ENCODE measurements at regions not wholly inside any gene's neighbourhood (a gene's known extent, or its start where the extent isn't known, plus 50 kb on each side); places are given as distances from the start of the nearest gene placed in this dataset.

DNA sequence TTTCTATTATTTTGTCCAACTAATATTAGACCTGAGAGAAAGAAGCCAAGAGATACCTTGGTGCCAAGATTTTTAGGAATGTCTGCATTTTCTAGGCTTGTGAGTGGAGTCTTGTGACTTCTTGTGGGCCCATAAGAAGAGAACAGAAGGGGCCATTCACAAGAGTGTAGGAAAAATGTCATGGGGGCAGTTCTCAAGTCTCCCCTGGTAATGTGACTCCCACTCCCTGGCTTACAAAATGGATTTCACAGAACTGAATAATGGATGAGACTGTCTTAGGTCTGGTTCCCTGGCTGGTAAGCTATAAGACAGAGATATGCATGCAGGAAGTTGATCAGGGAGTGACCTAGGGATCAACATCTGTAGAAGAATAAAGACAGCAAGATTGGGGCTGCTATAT is 181.3 kb downstream of the CBLN1 start:
- no peak for ATAC-seq
- no peaks in the 10 kb centered on the region for H3K36me3 Mint-ChIP-seq
- H3K4me3 Mint-ChIP-seq, result no peak overlapping the region
- H3K27me3 Mint-ChIP-seq, result no peaks in the 10 kb centered on the region
- H3K4me1 Mint-ChIP-seq, result no peaks in the 10 kb centered on the region
- peaks cover 3% of the 10 kb centered on the region for H3K9me3 Mint-ChIP-seq
- no peak overlapping the region for H3K27ac Mint-ChIP-seq

DNA sequence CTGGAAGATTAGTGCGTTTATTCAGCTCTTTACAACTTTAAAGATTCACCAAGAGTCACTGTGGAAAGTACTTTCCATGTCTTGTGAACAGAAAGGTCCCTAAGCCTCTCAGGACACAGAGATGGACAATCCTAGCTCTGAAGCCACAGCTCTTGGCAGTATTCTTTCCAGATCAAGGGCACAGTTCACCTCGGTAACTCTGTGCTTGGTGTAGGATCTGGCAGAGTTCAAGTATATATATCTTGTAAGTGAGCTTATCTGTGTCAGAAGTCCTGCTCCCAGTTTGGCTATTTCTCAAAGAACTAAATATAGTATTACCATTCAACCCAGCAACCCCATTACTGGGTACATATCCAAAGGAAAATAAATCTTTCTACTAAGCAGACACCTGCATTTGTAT is 183.7 kb downstream of the CBLN1 start:
- ATAC-seq, result no peak
- Mint-ChIP-seq H3K27me3 (no peaks in the 10 kb centered on the region), H3K36me3 (no peaks in the 10 kb centered on the region), H3K4me1 (no peaks in the 10 kb centered on the region), H3K9me3 (peaks cover 6% of the 10 kb centered on the region), H3K27ac (no peak overlapping the region), H3K4me3 (no peak overlapping the region)

DNA sequence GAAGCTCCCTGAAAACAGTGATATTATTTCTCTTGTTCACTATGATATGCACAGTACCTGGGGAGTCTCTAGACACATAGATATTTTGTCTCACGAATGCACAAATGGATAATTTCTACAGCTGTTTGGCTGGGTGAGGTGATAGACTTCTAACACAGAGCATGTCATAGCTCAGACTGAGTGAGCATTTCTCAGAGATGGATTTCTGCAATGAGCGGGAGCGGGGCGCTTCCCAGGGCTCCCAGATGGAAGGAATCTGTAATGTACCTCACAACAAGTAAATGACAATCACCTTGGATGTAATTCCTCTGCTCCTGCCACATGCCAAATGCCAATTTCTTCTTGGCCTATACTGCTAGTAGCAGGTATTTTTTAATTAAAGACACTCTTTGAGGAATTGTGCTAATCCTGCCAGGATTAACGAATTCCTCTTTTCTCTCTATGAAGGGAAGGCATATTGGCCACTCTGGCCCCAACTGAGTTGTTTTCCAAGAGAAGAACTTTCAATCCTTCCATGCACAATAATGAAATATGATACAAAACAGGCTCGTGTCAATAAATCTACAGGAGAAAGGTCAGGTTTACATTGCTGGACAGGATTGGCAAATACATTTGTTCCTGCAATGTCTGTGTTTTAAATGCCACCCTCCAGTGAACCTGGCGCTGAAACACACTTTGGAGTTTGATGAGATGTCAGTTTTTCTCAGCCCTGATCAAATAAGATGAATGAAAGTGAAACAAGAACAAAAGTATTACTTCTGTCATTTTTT is 185.3 kb downstream of the CBLN1 start:
- no peaks in the 10 kb centered on the region for H3K4me1 Mint-ChIP-seq
- H3K36me3 Mint-ChIP-seq, result no peaks in the 10 kb centered on the region
- no peak overlapping the region for H3K4me3 Mint-ChIP-seq
- ATAC-seq, result no peak
- H3K9me3 Mint-ChIP-seq, result peaks cover 8% of the 10 kb centered on the region
- H3K27ac Mint-ChIP-seq, result no peak overlapping the region
- no peaks in the 10 kb centered on the region for H3K27me3 Mint-ChIP-seq

DNA sequence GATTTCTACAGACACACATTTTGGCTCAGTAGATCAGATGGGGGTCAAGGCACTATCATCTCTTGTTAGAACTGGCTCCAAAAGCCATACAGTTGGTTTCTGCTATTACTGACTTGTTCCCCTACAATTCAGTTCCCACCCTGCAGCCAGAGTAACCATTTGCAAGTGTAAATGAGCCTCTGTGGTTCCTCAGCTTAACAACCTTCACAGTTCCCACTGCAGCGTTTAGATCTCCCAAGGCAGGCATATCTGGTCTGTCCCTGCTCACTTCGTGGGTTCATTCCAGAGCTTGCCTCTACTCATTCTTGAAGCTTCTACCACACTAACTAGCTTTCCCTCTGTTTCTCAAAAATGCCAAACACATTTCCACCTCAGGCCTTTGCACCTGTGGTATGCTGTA is 186.1 kb downstream of the CBLN1 start:
- no peak for ATAC-seq
- no peaks in the 10 kb centered on the region for H3K27me3 Mint-ChIP-seq
- no peaks in the 10 kb centered on the region for H3K4me1 Mint-ChIP-seq
- H3K4me3 Mint-ChIP-seq, result no peak overlapping the region
- H3K9me3 Mint-ChIP-seq, result peaks cover 8% of the 10 kb centered on the region
- H3K27ac Mint-ChIP-seq, result no peak overlapping the region
- no peaks in the 10 kb centered on the region for H3K36me3 Mint-ChIP-seq

DNA sequence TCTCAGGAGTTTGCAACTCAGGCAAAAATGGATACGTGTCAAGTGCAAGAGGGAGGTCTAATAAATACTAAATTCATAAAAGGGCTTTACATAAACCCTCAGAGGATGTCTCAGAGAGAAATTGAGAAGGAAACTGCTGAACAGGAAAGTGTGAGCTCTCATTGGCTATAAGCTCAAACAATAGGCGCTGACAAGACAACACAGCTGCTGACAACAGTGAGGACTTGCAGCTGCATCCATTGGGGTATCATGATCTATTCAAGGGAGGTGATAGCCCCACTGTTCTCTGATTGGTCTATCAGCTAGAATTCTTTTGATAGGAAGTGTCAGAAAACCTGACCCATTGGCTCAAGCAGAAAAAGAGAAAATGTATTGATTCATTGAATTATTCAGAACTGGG is 187.2 kb downstream of the CBLN1 start:
- Mint-ChIP-seq H3K36me3 (no peaks in the 10 kb centered on the region), H3K27me3 (no peaks in the 10 kb centered on the region), H3K27ac (no peak overlapping the region), H3K4me1 (no peaks in the 10 kb centered on the region), H3K9me3 (peaks cover 8% of the 10 kb centered on the region), H3K4me3 (no peak overlapping the region)
- ATAC-seq, result no peak

DNA sequence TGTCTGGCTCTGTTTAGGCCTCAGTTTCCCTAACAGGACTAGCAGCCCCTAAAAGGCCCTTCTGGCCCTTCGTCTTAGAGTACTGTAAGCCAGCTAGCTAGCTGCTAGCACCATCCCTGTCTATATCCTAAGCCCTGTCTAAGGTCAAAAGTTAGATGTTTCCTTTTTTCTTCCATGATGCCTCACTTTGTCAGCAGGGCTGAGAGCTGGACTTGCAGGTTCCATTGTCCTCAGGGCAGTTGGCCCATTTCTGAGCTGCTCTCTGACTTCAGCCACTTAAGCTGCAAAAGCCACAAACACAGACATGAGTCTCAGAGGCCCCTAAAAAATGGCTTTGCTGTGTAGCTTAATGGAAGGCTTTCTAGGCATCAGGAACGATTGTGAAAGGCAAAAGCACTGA is 187.7 kb downstream of the CBLN1 start:
- no peaks in the 10 kb centered on the region for H3K36me3 Mint-ChIP-seq
- H3K27ac Mint-ChIP-seq, result no peak overlapping the region
- H3K9me3 Mint-ChIP-seq, result peaks cover 8% of the 10 kb centered on the region
- no peaks in the 10 kb centered on the region for H3K27me3 Mint-ChIP-seq
- no peaks in the 10 kb centered on the region for H3K4me1 Mint-ChIP-seq
- H3K4me3 Mint-ChIP-seq, result no peak overlapping the region
- no peak for ATAC-seq

DNA sequence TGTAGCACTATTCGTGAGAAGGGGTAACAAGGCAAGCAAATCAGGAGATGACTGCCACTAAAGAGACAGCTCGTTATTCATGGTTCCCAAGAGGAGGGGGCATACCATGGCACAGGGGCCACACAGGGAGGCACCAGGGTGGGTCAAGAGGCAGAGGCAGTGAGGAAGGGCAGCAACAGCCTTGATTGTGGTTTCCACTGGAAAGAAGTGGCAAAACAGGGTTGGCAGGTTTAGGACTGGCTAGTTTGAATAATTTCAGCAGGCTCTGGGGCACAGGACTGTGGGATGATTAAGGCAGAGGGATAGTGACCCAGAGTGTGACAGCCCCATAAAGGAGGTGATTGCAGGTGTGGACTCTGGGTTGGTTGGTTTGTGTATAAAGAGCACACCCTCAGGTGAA is 188.9 kb downstream of the CBLN1 start:
- Mint-ChIP-seq H3K27me3 (no peaks in the 10 kb centered on the region), H3K27ac (no peak overlapping the region), H3K4me3 (no peak overlapping the region), H3K4me1 (no peaks in the 10 kb centered on the region), H3K36me3 (no peaks in the 10 kb centered on the region), H3K9me3 (peaks cover 5% of the 10 kb centered on the region)
- ATAC-seq, result no peak

DNA sequence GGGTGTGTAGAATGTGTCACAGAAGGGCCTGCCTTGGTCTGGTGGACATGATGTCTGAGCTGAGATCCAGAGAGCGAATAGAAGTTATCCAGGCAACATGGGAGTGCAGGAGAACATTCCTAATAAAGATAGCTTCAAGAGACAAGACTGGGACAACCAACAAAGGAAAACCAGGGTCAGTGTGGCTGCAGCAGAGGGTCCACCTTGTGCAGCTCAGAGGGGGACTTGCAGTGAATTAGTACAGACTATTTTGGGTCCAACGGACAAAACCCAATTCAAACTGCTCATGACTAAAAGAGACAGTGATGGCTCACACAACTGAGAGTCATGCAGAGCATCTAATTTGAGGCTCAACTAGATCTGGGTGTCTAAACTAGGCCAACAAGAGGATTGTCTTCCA is 192.1 kb downstream of the CBLN1 start:
- Mint-ChIP-seq H3K36me3 (no peaks in the 10 kb centered on the region), H3K4me3 (no peak overlapping the region), H3K4me1 (no peaks in the 10 kb centered on the region), H3K9me3 (peaks cover 10% of the 10 kb centered on the region), H3K27me3 (no peaks in the 10 kb centered on the region), H3K27ac (no peak overlapping the region)
- no peak for ATAC-seq

DNA sequence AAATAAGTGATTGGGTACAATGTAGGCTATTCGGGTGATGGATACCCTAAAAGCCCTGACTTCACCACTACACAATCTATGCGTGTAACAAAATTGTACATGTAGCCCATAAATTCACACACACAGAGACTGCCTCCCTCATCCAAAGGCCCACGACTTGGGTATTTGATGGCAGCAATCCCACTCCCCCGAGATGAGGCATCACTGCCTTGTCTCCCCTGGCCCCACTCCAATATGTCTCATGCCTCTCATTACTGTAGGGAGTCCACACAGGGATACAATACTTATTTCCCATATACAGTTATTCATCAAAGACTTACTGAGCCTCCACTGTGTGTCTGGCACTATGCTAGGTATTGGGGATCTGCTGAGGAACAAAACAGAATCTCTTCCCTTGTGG is 192.6 kb downstream of the CBLN1 start:
- no peaks in the 10 kb centered on the region for H3K4me1 Mint-ChIP-seq
- no peaks in the 10 kb centered on the region for H3K27me3 Mint-ChIP-seq
- no peaks in the 10 kb centered on the region for H3K36me3 Mint-ChIP-seq
- peaks cover 15% of the 10 kb centered on the region for H3K9me3 Mint-ChIP-seq
- H3K4me3 Mint-ChIP-seq, result no peak overlapping the region
- no peak overlapping the region for H3K27ac Mint-ChIP-seq
- no peak for ATAC-seq

DNA sequence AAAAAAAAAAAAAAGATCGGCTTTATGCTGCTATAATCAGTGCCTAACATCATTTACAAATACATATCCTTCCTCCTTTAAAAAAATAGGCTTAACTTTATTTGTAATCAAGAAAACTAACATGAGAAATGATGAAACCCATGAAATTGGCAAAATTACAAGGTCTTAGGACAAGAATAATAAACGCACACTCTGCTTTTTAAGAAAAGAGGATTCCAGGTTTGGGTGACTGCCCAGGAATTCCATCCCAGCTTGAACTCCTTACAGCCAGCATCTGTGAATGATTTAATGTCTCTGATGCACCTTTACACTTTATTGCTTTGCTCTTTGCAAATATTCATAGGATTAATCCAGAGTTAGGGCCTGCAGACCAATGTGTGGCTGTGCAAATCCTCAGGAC is 196.0 kb downstream of the CBLN1 start:
- H3K4me3 Mint-ChIP-seq, result no peak overlapping the region
- no peaks in the 10 kb centered on the region for H3K27me3 Mint-ChIP-seq
- H3K27ac Mint-ChIP-seq, result no peak overlapping the region
- no peaks in the 10 kb centered on the region for H3K36me3 Mint-ChIP-seq
- H3K9me3 Mint-ChIP-seq, result peaks cover 15% of the 10 kb centered on the region
- H3K4me1 Mint-ChIP-seq, result no peaks in the 10 kb centered on the region
- no peak for ATAC-seq

DNA sequence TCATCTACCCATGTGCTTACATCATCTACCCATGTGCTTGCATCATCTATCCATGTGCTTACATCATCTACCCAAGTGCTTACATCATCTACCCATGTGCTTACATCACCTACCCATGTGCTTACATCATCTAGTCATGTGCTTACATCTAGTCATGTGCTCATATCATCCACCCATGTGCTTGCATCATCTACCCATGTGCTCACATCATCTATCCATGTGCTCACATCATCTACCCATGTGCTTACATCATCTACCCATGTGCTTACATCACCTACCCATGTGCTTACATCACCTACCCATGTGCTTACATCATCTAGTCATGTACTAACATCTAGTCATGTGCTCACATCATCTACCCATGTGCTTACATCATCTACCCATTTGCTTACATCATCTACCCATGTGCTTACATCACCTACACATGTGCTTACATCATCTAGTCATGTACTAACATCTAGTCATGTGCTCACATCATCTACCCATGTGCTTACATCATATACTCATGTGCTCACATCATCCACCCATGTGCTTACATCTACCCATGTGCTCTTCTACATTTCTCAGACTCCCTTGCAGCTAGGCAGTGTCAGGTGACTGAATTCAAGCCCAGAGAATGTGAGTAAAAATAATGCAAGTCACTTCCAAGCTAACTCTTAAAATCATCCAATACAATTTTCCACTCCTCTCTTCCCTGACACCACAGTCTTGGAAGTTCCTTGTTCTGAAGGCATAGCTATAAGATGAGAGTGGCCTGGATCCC is 196.8 kb downstream of the CBLN1 start:
- Mint-ChIP-seq H3K4me3 (no peak overlapping the region), H3K27ac (no peak overlapping the region), H3K9me3 (peaks cover 20% of the 10 kb centered on the region), H3K4me1 (no peaks in the 10 kb centered on the region), H3K27me3 (no peaks in the 10 kb centered on the region), H3K36me3 (no peaks in the 10 kb centered on the region)
- no peak for ATAC-seq

DNA sequence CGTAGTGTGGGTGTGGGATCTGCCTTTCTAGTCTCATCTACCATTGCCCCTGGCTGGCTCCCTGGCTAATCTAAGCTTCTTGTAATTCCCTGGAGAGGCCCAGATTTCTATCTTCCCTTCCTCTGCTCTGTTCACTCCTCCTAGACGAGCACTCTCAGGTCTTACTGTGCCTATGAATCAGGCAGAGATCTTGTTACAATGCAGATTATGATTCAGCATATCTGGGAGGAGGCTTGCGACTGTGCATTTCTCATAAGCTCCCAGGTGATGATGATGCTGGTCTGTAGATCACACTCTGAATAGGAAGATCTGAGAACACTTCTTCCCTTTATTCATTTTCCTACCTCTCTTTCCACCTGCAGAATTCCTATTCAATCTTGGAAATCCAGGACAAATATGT is 200.1 kb downstream of the CBLN1 start:
- Mint-ChIP-seq H3K27ac (no peak overlapping the region), H3K4me3 (no peak overlapping the region), H3K4me1 (no peaks in the 10 kb centered on the region), H3K9me3 (peaks cover 32% of the 10 kb centered on the region), H3K36me3 (no peaks in the 10 kb centered on the region), H3K27me3 (no peaks in the 10 kb centered on the region)
- no peak for ATAC-seq

DNA sequence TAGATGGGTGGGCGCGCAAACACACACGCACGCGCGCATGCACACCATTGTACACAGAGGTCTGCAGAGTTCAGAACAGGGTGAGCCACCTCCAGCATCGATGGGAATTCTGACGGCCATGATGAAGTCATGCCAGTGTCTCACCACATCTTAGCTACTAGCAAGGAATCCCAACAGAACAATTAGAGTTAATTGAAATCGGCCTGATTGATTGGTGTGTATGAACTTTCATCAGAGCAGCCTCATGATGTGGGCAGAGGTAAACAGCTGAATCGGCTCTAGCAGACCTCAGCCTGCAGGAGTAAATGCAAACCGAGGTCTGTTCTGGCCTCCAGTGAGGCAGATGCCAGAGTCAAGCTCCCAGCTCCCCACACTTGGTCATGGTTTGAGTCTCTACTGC is 200.6 kb downstream of the CBLN1 start:
- H3K4me3 Mint-ChIP-seq, result no peak overlapping the region
- peaks cover 32% of the 10 kb centered on the region for H3K9me3 Mint-ChIP-seq
- H3K4me1 Mint-ChIP-seq, result no peaks in the 10 kb centered on the region
- no peak for ATAC-seq
- no peaks in the 10 kb centered on the region for H3K27me3 Mint-ChIP-seq
- no peak overlapping the region for H3K27ac Mint-ChIP-seq
- H3K36me3 Mint-ChIP-seq, result no peaks in the 10 kb centered on the region

DNA sequence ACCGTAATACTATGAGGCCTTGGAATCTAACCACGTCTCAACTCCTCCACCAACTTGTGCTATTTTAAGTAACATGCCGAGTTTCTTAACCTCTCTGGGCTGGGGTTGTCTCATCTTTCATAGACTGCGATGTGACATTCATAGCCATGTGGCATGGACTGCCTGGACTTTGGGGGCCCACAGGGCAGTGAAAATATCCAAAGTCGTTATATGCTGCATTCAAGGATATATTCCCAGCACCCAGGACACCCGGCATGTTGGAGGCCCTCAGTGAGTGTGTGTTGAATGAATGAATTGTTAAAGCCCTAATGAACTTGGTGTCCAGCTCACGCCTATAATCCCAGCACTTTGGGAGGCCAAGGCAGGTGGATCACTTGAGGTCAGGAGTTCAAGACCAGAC is 203.1 kb downstream of the CBLN1 start:
- Mint-ChIP-seq H3K27me3 (no peaks in the 10 kb centered on the region), H3K36me3 (no peaks in the 10 kb centered on the region), H3K4me3 (no peak overlapping the region), H3K4me1 (no peaks in the 10 kb centered on the region), H3K27ac (no peak overlapping the region), H3K9me3 (peaks cover 26% of the 10 kb centered on the region)
- no peak for ATAC-seq

DNA sequence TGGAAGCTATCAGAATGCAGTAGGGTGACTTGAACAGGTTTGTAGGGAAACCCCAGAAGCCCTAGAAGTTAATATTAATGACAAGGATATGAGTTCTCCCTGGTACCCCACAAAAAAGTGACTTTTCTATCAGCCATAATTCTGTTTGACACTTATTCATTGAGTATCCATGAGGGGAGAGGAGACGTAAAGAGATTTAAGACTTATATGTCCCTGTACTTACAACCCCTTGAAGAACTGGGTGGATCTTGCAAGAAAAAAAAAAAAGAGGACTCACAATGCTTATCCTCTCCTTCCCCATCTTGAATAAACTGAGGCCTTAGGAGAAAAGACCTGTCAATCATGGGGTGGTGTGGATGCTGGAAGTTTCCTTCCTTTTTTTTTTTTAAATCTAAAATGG is 203.5 kb downstream of the CBLN1 start:
- H3K4me3 Mint-ChIP-seq, result no peak overlapping the region
- no peaks in the 10 kb centered on the region for H3K36me3 Mint-ChIP-seq
- H3K9me3 Mint-ChIP-seq, result peaks cover 26% of the 10 kb centered on the region
- H3K4me1 Mint-ChIP-seq, result no peaks in the 10 kb centered on the region
- H3K27me3 Mint-ChIP-seq, result no peaks in the 10 kb centered on the region
- no peak overlapping the region for H3K27ac Mint-ChIP-seq
- ATAC-seq, result no peak

DNA sequence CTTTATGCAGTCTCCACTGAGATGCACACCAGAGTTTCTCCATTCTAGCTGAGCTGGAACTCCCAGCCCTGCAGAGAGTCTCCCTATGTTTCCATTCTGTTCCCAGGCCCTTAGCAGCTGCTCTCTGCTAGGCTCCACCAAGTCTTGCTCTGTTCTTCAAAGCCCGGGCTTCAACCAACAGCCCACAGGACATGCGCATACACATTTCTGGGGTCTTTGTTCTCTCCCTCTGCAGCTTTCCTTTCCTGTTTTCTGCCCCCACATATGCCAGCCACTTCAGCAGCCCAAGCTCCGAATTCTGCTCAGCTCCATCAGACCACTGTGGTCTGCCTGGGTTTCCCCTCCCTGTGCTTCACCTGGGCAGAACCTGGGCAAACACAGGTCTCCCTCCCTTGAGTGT is 205.9 kb downstream of the CBLN1 start:
- H3K9me3 Mint-ChIP-seq, result peaks cover 28% of the 10 kb centered on the region
- no peak overlapping the region for H3K4me3 Mint-ChIP-seq
- no peaks in the 10 kb centered on the region for H3K36me3 Mint-ChIP-seq
- no peak overlapping the region for H3K27ac Mint-ChIP-seq
- no peaks in the 10 kb centered on the region for H3K27me3 Mint-ChIP-seq
- ATAC-seq, result no peak
- no peaks in the 10 kb centered on the region for H3K4me1 Mint-ChIP-seq

Measured in stimulated activated memory B cell treated with anti-CD40 and anti-IgM and Interleukin-4, amounts not matched to agents 10 μg/mL and 1 μg/mL and 100 μg/mL, for 72 hours (primary cell).